NCI-H774 (cell line): ENCODE measurements at regions not wholly inside any gene's neighbourhood (a gene's known extent, or its start where the extent isn't known, plus 50 kb on each side); places are given as distances from the start of the nearest gene placed in this dataset.

Source experiments
- DNase-seq: peaks from one replicate; lab custom pipeline; 2025; lab: John Stamatoyannopoulos, UW

DNA sequence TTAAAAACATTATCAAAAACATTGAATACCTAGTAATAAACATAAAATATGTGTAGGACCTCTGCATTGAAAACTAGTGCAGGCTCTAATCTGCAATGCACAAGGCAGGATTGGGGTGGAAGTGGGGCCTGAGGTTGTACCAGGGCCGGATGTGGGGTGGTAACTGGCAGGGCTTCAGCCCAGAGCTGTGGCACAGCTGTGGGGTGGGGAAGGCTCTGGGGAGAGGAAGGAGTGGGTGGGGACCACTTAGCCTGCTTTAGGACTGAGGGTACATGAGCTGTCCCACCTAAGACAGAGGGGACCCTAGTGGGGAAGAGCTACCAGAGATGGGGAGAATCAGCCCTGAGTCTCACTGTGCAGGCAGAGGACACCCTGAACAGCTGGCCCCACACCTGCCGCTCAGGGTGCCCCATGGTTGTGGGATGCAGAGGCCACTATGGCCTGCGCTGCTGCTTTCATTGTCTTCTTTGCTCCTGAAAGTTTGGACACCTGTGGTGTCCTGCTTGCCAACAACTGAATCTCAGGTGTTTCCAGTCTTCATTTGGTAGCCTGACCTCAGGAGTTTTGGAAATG lies 311.4 kb downstream of the TLE4 start:
- no peak for DNase-seq

DNA sequence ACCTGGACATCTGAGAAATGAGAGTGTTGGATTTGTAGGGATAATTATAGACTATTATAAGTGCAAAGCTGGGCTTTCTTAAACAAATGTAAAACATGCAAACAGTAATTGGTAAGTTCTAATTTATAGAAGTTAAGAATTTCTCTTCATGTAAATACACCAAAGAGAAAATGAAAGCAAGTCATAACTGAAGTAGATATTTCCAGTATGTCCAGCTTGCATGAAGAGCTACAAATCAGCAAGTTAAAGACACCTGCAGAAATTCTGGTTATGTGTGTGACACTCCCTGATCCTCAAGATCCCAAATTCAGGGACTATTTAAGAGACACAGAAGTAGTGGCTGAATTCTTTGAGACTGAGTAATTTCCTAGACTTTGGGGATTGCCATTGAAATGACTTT lies 308.9 kb downstream of the TLE4 start:
- DNase-seq, result no peak

DNA sequence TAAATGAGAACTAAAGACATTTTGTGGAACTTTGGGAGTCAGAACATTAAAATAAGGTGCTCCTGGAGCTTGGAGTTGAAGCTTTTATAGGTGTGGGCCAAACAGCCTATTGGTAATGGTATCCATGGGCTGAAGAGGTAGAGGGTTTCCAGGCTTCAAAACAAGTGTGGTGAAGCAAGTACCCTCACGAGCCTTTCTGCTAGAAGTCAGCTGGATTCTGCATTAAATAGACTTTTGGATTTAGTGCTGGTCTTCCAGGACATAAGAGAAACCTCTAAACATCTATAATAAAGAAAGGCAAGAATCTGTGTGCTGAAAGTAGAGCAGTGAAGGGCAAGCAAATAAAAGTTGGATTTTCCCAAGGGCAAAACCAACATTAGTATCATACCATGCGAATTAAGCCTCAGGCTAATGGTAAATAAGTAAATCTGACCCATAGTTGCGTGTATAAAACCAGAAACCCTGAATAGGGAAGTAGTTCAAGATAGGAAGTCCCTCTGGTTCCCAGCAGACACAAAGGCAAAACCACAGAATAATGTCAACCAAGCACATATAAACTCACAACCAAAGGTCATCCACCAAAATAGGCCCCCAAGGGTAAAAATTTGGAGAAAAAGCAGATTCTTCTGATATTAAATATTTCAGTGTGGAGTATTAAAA lies 306.3 kb downstream of the TLE4 start:
- no peak for DNase-seq

DNA sequence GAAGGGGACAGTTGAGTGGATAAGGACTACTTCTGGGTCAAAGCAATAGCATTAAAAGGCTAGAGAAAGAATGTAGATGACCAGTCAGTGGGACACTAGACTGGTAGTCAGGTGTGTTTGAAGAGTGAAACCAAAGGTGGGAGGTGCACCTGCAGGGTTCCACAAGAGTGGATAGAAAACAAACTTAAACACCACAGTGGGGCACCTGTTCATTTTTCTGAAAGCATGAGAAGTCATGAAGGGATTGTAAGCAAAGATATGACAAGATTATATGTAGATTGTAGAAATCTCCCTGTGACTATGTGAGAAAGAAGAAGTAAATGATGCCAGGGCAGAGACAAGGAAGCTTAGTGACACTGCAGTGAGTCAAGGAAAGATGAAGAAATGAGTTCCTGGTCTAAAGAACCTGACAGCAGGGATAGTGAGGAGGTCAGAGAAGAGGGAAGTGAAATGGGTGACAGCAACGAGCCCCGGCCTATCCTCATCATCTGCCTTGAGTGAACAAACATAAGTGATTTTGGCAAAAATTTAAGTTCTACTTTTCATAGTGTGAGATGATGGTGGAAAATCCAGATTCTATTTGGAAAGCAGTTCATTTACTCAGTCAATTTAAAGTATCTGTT lies 296.9 kb downstream of the TLE4 start:
- no peak for DNase-seq

DNA sequence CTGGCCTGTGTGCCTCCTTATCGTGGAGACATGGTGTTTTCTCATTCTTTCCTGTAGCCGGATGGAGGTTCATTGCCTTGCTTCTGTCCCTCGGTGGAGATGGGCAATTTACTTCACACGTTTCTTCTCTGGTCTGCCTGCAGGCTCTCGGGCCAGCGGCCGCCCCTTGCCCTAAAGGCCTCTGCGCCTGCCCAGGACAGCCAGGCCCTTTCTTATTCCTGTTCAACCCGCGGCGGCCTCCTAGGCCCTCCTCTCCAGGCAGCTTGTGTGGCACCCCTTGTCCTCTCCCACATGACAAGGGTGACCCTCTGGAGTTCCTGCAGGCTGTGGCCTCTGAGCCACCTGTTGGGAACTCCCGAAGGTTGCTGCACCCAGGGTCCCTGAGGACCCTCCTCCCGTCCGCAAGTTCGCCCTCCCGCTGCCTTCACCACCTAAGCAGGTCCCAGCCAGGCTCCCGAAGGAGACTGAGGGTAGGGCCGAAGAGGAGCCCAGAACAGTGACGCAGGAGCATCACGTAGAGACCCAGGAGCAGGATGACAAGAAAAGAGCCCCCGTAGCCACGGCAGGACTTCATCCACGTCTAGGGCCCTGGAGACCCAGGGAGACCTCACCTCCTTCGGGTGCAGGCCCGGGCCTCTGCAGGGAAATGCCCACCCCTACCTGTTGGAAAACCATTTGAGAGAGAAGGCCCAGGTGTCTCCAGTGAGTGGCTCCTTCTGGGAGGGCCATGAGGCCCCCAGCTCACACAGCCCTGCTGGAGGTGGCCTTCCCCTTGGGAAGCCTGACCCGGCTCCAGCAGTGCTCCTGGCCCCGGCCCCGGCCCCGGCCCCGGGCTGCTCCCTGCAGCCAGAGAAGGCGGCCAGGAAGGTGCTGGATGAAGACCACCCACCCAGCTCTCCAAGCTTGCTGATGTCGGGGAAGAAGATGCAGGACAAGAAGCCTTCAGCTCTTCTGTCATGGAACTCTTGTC lies 291.4 kb downstream of the TLE4 start:
- DNase-seq, result no peak

DNA sequence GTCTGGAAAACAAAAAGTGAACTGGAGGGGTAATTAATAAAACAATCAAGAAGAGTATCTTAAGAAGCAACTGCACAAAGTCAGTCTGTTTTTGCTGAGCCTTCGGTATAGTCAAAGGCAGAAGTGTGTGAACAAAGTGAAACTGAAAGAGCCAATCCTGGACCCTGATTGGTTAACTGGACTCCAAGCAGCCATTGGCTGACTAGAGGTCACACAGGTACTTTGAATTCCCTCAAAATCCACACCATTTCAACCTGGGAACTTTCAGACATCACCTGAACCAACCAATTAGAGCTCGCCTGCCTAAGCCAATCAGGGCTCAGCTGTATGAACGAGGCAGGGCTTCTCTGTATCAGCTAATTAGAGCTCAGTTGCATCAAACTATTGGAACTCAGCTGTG lies 286.7 kb downstream of the TLE4 start:
- no peak for DNase-seq

DNA sequence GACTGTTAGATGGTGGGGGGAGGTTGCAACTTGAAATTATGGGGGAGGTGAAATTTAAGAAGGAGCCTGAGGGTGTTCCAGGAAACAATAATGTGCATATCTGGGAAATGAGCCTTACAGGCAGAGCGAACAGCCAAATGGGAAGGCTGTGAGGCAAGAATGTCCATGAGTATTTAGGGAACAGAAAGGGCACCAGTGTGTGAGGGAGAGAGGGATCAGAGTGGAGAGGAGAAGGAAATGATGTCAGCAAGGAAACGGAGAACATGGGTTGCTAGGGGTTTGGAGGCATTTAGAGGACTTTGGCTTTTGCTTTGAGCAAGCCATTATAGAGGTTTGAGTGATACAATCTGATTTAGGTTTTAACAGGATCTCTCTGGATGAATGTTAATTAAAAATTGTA lies 285.4 kb downstream of the TLE4 start:
- no peak for DNase-seq

DNA sequence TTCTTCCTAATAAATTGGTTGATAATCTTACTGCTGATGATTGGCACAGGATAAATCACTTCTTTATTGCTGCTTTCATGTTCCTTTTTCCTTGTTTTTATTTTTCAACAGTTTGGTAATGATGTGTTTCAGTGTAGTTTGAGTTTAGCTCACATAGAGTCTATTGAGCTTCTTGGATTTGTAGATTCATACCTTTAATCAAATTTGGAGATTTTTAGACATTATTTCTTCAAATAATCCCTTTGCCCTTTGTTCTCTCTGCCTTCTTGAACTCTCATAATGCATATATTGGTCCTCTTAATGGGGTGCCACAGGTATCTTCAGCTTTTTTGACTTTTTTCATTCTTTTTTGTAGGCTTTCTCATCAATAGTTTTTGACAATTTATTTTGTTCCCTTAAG lies 275.3 kb downstream of the TLE4 start:
- DNase-seq, result no peak

DNA sequence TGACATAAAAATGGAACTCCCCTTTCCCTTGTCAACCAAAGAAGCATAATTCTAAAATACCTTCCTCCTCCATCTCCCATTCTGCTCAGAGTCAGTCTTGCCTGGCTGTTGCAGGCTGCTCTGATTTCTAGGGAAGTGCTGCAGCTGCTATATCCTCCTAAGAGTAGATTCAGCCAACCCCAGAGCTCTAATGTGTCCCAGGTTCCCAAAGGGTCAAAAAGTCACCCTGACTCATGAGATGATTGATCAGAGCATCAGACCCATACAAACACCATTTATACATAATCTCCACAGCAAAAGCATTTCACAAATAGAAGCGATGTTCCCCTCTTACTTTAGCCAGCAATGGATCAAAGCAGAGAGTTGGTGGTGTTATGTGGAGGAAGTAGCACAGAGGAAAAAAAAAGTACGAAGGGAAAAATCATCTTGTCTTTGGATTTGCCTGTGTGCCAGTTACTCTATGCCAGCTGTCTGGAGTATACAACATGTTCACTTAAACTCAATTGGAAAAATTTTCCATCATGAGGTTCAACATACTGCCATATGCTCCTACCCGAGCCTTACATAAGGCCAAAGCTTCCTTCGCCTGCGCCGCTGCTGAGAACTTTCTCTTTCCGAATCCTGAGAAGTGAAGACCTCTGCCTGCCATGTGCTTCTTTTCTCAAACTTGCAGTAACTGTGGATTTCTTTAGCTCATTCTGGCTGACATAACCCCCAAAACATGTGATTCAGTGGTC lies 258.0 kb downstream of the TLE4 start:
- no peak for DNase-seq

DNA sequence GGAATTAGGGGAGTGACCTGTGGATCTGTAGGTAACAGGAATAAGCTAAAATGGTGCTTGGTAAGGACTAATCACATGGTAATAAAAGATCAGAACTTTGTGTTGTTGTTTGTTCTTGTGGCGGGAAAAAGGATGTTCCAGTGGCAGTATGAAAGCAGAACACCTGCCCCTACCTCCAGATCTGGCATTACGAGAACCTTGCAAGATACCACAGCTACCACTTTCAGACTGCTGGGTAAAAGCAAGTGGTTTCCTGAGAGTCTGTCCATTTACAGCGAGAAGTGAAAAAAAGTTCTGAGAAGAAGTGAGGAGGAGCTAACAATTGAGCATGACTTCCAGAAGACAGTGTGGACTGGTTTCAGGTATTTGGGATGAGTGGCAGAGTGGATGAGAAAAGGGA lies 252.5 kb downstream of the TLE4 start:
- DNase-seq, result no peak

DNA sequence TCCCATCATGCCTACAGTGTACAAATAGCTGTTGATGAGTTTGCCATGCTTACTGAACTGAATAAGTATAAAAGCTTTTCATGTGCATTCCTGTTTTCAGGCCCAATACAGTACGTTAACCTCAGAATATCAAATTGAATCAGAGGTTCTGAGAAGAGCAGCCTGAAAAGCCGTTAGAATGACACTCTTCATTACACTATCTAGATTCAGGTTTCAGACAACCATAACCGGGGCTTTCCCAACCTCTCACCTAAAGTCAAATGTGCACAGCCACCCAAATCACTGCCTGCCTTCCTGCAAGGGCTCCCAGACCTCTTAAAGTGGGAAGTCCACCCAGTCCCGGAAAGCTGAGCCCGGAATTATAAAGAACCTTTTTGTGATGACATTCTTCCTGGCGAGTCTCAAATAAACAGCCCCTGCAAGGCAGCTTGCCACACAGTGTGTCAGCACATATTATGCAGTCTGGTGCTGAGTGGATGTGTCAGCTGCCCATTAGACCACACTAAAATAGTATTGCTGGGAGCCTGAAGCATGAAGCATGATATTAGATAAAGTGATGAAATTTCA lies 245.8 kb downstream of the TLE4 start:
- no peak for DNase-seq

DNA sequence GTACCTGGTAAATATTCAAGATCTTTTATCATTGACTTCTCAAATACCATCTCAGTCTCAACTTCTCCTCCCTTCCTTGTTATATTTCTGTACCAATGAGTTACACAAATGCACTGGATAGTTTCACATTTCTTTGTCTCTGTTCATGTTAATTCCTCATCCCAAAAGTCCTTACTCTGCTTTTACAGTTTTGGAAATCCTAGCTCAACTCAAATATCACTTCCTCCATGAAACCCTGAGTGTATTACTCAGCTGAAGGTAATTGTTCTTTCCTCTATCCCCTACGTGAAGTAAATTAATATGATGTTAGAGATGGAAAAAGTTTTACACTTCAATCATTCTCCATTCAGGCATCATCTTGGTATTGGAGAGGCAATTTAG lies 241.5 kb downstream of the TLE4 start:
- no peak for DNase-seq

DNA sequence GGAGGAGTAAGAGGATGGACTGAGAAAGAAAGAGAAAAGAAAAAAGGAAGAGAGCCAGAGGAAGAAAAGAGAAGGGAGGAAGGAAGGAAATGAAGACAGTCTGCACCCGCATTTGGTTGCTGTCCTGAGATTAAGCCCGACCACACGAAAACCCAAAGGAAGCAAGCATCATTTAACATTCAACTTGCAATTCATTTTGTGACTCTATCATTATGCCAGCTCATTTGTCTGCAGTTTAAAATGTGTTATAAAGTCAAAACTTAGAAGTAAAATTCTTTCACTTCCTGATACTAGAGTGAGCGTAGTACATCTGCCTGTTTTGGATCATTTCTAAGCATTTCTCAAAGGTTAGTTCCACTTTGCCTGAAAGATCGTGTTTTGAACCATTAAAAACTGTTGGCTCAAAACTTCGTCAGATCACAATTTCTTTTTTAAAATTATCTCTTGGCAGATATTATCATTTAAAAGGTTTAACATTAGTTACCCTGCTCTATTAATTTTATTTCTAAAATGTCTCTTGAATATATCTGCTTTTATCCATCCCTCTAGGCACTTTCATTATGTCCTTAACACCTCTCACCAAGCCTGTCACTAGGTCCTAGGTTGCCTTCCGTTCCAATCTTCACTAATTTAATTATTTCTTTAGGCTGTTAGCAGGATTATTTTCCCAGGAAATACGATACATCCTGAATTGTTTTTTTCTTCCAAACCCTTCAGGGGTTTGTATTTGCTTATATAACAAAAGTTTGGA lies 240.9 kb downstream of the TLE4 start:
- no peak for DNase-seq

DNA sequence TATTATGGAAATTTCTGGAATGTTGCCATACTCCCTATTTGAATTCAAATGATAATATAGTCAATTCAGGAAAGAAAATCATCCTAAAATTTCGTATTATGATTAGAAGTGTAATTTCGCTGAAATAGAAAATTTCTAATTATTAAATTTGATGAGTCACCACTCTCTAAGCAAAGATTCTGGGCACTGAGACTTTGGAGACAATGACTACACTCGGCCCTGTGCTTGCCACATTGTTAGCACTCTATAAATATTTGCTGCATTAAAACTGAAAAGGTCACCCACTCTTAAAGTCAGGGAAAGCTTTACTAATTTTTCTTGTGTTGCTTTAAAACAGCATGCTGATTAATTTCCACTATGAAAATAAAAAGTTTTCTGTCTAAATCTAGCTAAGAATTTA lies 240.3 kb downstream of the TLE4 start:
- DNase-seq, result no peak

DNA sequence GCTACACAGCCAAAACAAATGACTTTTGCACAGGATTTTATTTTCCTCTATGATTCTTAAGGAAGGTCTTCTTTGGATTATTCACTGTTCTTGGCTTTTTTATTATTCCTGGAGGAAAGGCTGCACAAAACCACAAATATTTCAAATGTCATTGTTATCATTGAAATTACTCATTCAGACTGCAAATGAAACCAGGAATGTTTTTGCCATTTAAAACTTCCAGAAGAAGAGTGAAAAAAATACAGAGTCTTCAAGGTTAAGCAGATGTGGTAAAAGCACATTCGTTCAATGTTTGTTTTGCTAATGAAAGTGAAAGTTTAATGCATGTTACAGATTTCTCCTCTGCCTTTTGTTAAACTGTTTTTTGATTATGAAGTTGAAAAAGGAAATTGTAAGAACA lies 238.2 kb downstream of the TLE4 start:
- DNase-seq, result no peak

DNA sequence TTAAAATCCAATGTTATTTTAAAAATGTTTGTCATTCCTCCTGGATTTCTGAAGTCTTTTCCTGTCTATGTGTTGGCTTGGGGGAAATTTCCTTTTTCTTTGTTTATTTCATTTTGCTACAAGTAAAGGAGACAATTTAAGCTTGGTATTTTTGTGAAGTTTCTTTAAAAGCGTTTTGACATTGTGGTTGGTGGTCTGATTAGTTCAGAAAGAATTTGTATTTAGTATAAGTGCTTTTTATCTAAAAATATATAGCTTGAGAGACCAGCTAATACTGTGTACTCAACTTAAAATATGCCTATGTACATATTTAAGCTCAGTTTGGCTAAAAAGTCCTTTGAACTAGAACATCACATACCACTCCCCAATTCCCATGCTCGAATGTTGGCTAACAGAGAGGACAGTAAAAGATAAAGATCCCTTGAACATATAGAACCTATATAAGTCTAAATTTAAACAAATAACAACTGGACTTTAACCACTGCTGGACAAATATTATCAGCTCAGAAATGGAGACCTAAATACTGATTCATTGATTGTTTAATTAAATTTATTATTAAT lies 237.6 kb downstream of the TLE4 start:
- no peak for DNase-seq

DNA sequence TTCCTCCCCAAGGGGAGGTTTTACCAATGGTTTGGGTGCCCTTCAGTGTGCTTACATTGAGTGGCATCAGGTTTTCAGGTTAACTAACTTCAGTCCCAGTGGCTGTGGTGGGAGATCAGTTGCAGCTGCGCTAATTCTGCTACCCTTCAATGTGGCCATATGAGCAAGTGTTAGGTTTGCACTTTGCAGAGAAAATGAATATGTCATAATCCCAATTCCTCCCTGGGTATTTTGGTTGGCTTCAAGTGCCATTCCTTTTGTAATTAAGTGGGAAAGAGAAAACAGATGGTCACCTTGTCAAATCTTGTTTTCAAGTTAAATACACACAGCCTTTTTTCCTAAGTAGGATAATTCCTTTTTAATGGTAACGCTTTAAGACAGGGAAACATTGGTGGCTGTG lies 236.2 kb downstream of the TLE4 start:
- no peak for DNase-seq

DNA sequence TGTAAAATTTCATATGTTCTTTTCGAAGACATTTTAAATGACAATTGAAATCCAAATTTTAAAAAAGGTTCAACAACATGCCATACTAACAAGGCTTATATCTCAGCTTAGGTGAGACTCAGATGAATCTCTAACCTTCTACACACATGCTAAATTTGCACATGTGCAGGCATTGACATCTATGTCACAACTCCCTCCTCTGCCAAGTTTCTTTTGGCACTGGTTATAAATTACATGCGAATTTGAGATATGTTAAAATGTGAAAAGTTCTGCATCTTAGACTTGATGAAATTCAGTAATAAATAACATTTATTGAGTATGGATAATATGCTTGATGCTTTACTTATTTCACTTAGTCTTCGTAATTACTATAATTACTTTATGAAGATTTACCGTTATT lies 234.3 kb downstream of the TLE4 start:
- DNase-seq, result no peak

DNA sequence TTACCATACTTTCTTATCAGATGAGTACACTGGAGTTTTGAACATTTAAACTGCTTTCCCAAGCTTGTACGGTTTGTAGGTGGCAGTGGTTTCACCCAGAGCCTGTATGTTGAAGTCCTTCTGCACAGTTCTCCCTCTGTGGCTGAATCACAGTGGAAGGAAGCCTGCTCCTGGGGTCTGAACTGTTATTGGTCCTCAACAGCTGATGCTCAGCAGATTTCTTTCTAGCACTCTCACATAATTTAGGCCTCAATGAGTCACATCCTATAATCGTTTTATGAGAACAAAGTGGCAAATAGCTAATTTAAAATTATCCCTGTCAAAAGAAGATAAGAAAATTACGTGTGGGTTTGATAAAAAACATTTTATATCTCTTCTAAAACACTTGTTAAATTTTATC lies 229.7 kb downstream of the TLE4 start:
- no peak for DNase-seq

DNA sequence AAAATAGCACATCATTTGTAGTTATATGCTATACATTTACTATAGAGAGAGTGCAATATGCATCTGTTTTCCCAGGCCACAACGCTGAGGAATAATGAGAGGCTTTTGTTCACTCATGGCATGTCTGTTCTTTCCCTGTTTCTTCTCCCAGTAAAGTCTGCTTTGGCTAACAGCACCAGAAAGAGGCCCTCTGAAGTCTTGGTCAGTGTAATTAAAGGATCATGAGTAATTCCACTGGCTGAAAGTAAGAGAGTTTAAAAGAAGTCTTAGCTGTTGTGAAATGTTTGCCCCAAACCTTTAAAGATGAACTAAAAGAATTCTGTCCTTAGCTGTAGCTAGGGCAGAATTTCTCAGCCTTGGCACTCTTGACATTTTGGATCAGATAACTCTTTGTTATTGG lies 228.8 kb downstream of the TLE4 start:
- no peak for DNase-seq
